KMS-11 (cell line): ENCODE measurements at regions not wholly inside any gene's neighbourhood (a gene's known extent, or its start where the extent isn't known, plus 50 kb on each side); places are given as distances from the start of the nearest gene placed in this dataset.
"Not testable (repeated sequence)": the region's sequence is repeated elsewhere in the genome, so short reads cannot be mapped to it uniquely, and the experiment has no call there.

Source experiments
- H2AFZ ChIP-seq: fragments of 200-600 bp; sonication (generic); 2 replicates; pipeline ENCODE4 v1.6.1; 2016; ENCODE audit warnings: antibody characterized with exemption, mixed run types, low read depth
- H3K27ac ChIP-seq: fragments of 200-600 bp; sonication (generic); 2 replicates; pipeline ENCODE4 v1.6.1; 2016; ENCODE audit warnings: mild to moderate bottlenecking, mixed run types
- H3K27me3 ChIP-seq: fragments of 200-600 bp; sonication (generic); 2 replicates; pipeline ENCODE4 v1.6.1; 2017; ENCODE audit warnings: mild to moderate bottlenecking, low read depth, mixed run types, moderate library complexity; ENCODE audit not compliant: insufficient read depth
- H3K36me3 ChIP-seq: fragments of 200-600 bp; sonication (generic); 2 replicates; pipeline ENCODE4 v1.6.1; 2017; ENCODE audit warnings: mild to moderate bottlenecking, mixed run types; ENCODE audit not compliant: insufficient read depth
- H3K4me1 ChIP-seq: fragments of 200-600 bp; sonication (generic); 2 replicates; pipeline ENCODE4 v1.6.1; 2016; ENCODE audit warnings: mild to moderate bottlenecking, low read depth, mixed run types; ENCODE audit not compliant: poor library complexity, severe bottlenecking
- H3K4me2 ChIP-seq: fragments of 200-600 bp; sonication (generic); 2 replicates; pipeline ENCODE4 v1.7.0; 2016; ENCODE audit warnings: mild to moderate bottlenecking, mixed run types
- H3K4me3 ChIP-seq: fragments of 200-600 bp; sonication (generic); IDR thresholded peaks from 2 replicates; pipeline ENCODE4 v1.6.1; 2017; ENCODE audit warnings: low read depth, low read length, mixed read lengths; ENCODE audit not compliant: insufficient read depth
- H3K79me2 ChIP-seq: fragments of 200-600 bp; sonication (generic); 2 replicates; pipeline ENCODE4 v1.6.1; 2016; ENCODE audit warnings: low read depth, mixed run types; ENCODE audit not compliant: insufficient read depth
- H3K9ac ChIP-seq: fragments of 200-600 bp; sonication (generic); 2 replicates; pipeline ENCODE4 v1.6.1; 2016; ENCODE audit warnings: mild to moderate bottlenecking, mixed run types
- H4K20me1 ChIP-seq: fragments of 200-600 bp; sonication (generic); 2 replicates; pipeline ENCODE4 v1.6.1; 2016; ENCODE audit warnings: mild to moderate bottlenecking, mixed run types; ENCODE audit not compliant: insufficient read depth
- CTCF ChIP-seq: fragments of 200-600 bp; sonication (generic); conservative IDR thresholded peaks from 2 replicates; pipeline ENCODE4 v1.6.1; 2017; ENCODE audit warnings: low read depth, mild to moderate bottlenecking, antibody characterized with exemption, low read length, moderate library complexity, mixed read lengths

GRCh38 chr4:127327491-127327890 is 305.3 kb upstream of the INTU start:
- Histone ChIP-seq H3K27me3 (no peaks in the 10 kb centered on the region), H3K4me2 (no peak overlapping the region), H3K4me3 (no peak overlapping the region), H3K79me2 (no peaks in the 10 kb centered on the region), H3K27ac (no peak overlapping the region), H3K4me1 (no peaks in the 10 kb centered on the region), H3K36me3 (no peaks in the 10 kb centered on the region), H2AFZ (no peak overlapping the region), H3K9ac (no peak overlapping the region), H4K20me1 (no peaks in the 10 kb centered on the region)
- TF ChIP-seq CTCF, result no peak

- Histone ChIP-seq H3K4me2 (no peak overlapping the region), H3K79me2 (no peaks in the 10 kb centered on the region), H3K4me1 (no peaks in the 10 kb centered on the region), H3K36me3 (no peaks in the 10 kb centered on the region), H2AFZ (no peak overlapping the region), H3K27me3 (no peaks in the 10 kb centered on the region), H3K4me3 (no peak overlapping the region), H3K9ac (no peak overlapping the region), H4K20me1 (no peaks in the 10 kb centered on the region), H3K27ac (no peak overlapping the region)
- TF ChIP-seq CTCF, result no peak
Observed at GRCh38 chr4:127335073-127335620, 297.6 kb upstream of the INTU start.

- Histone ChIP-seq H3K9ac (no peak overlapping the region), H3K27me3 (no peaks in the 10 kb centered on the region), H3K27ac (no peak overlapping the region), H3K36me3 (no peaks in the 10 kb centered on the region), H3K79me2 (no peaks in the 10 kb centered on the region), H2AFZ (no peak overlapping the region), H3K4me1 (no peaks in the 10 kb centered on the region), H3K4me3 (no peak overlapping the region), H4K20me1 (no peaks in the 10 kb centered on the region), H3K4me2 (no peak overlapping the region)
- no peak for TF ChIP-seq CTCF
Observed at GRCh38 chr4:127335732-127336131, 297.0 kb upstream of the INTU start.

- H3K36me3 ChIP-seq, H3K9ac ChIP-seq, H4K20me1 ChIP-seq, H3K27ac ChIP-seq, H3K4me2 ChIP-seq, H3K4me3 ChIP-seq, H2AFZ ChIP-seq, H3K79me2 ChIP-seq, H3K27me3 ChIP-seq, H3K4me1 ChIP-seq: not testable (repeated sequence)
Observed at GRCh38 chr4:127343123-127343522, 289.6 kb upstream of the INTU start.

GRCh38 chr4:127344071-127344470 is 288.7 kb upstream of the INTU start:
- Histone ChIP-seq H3K4me1 (no peaks in the 10 kb centered on the region), H3K27ac (no peak overlapping the region), H3K36me3 (no peaks in the 10 kb centered on the region), H3K27me3 (no peaks in the 10 kb centered on the region), H3K79me2 (no peaks in the 10 kb centered on the region), H3K4me2 (no peak overlapping the region), H3K4me3 (no peak overlapping the region), H4K20me1 (no peaks in the 10 kb centered on the region), H2AFZ (no peak overlapping the region), H3K9ac (no peak overlapping the region)
- no peak for TF ChIP-seq CTCF
